ENCODE measurements at regions not wholly inside any gene's neighbourhood (a gene's known extent, or its start where the extent isn't known, plus 50 kb on each side); places are given as distances from the start of the nearest gene placed in this dataset.

- TF ChIP-seq, protein P1, sequence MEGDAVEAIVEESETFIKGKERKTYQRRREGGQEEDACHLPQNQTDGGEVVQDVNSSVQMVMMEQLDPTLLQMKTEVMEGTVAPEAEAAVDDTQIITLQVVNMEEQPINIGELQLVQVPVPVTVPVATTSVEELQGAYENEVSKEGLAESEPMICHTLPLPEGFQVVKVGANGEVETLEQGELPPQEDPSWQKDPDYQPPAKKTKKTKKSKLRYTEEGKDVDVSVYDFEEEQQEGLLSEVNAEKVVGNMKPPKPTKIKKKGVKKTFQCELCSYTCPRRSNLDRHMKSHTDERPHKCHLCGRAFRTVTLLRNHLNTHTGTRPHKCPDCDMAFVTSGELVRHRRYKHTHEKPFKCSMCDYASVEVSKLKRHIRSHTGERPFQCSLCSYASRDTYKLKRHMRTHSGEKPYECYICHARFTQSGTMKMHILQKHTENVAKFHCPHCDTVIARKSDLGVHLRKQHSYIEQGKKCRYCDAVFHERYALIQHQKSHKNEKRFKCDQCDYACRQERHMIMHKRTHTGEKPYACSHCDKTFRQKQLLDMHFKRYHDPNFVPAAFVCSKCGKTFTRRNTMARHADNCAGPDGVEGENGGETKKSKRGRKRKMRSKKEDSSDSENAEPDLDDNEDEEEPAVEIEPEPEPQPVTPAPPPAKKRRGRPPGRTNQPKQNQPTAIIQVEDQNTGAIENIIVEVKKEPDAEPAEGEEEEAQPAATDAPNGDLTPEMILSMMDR (conservative IDR thresholded peaks at IDR 0.05; ENCODE audit: low read depth, low read length), result no peak
- H3K4me3 ChIP-seq (ENCODE audit: low read depth, low read length), result no peak overlapping the region
- no peak for DNase-seq (ENCODE audit: low read depth)
These were observed 418.6 kb downstream of the SLC16A7 start for GRCh38 chr12:60014436-60014835.

DNA sequence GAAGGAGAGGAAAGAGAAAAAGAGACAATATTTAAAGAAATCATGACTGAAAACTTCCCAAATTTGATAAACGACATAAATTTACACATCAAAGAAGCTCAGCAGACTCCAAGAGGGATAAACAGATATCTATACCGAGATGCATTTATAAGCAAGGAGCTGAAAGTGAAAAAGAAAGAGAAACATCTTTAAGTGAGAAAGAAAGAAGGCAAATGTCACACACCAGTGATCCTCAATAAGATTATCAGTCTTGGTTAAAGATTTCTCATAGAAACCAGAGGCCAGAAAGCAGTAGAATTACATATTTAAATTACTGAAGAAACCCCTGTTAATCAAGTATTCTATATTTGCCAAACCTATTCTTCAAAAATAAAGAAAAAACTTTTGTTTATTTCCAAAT, 424.2 kb downstream of the SLC16A7 start:
- DNase-seq (ENCODE audit: low read depth), result no peak
- TF ChIP-seq, protein P1 (conservative IDR thresholded peaks at IDR 0.05; ENCODE audit: low read depth, low read length), result no peak

DNA sequence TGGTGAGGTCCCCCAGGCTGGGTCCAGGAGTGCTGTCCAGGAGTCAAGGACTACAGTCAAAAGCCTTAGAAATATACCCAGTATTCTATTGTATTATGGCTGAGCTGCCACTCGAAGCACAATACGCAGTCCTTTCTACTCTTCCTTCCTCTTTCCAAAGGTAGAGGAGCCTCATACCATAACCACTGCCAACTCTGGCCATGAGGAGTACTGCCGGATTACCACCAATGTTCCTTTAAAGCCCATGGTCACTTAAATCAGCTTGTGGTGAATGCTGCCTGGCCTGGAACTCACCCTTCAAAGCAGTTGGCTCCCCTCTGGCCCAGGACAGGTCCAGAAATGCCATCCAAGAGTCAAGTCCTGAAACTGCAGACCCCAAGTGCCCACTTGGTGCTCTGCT, 425.4 kb downstream of the SLC16A7 start:
- H3K4me3 ChIP-seq (ENCODE audit: low read depth, low read length), result no peak overlapping the region
- TF ChIP-seq, protein P1 (conservative IDR thresholded peaks at IDR 0.05; ENCODE audit: low read depth, low read length), result no peak

More for the DNA sequence above, 424.2 kb downstream of the SLC16A7 start:
- no peak overlapping the region for H3K4me3 ChIP-seq (ENCODE audit: low read depth, low read length)

GRCh38 chr12:60027266-60027665, 431.4 kb downstream of the SLC16A7 start:
- DNase-seq (ENCODE audit: low read depth), result no peak
- H3K4me3 ChIP-seq (ENCODE audit: low read depth, low read length), result no peak overlapping the region
- TF ChIP-seq, protein P1 (conservative IDR thresholded peaks at IDR 0.05; ENCODE audit: low read depth, low read length), result no peak

More for the DNA sequence above, 425.4 kb downstream of the SLC16A7 start:
- DNase-seq (ENCODE audit: low read depth), result no peak

DNA sequence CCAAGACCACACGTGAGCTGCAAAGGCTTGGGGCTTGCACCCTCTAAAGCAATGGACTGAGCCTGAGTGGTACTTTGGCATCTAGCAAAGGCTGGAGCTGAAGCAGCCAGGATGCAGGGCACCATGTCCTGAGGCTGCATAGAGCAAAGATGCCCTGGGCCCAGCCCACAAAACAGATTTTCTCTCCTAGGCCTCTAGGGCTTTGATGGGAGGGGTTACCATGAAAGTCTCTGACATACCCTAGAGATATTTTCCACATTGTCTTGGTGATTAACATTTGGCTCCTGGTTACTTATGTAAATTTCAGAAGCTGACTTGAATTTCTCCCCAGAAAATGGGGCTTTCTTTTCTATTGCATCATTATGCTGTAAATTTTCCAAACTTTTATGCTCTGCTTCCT, 438.3 kb downstream of the SLC16A7 start:
- no peak overlapping the region for H3K4me3 ChIP-seq (ENCODE audit: low read depth, low read length)
- no peak for DNase-seq (ENCODE audit: low read depth)
- TF ChIP-seq, protein P1 (conservative IDR thresholded peaks at IDR 0.05; ENCODE audit: low read depth, low read length), result no peak

DNA sequence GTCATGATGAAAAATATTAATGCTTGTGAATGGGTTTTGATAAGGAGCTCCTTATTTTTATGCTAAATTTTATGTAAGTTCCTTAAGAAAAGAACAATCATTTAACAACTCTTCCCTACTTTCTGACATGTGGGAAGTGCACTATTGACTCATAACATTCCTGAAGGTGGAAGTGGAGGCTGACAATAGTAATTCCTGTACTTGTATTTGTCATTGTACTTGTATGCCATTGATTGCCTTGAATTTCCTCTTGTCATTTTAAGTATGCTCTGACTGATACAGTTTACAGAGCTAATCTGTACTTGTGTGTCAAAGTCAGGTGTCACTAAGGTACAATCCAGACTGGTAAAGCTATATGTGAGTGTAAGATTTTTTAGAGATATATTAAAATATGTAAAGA, 440.0 kb downstream of the SLC16A7 start:
- no peak overlapping the region for H3K4me3 ChIP-seq (ENCODE audit: low read depth, low read length)
- DNase-seq (ENCODE audit: low read depth), result no peak
- TF ChIP-seq, protein P1 (conservative IDR thresholded peaks at IDR 0.05; ENCODE audit: low read depth, low read length), result no peak

DNA sequence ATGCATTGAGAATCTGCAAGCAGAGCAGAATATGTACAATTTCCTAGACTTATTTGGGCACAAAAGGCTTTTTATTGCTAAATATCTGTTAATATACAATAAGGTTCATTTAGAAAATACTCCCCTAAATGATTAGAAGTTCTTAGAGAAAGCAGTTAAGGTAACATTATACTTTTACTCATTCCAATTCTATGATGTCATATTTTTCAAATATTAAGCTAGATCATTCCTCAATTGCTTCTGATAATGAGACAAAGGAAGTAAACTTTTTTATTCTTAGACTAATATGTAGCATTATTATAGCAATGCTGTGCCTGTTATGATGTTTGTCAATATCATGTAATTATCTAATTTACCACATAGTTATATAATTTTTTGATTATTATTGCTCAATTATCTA, 447.0 kb downstream of the SLC16A7 start:
- TF ChIP-seq, protein P1 (conservative IDR thresholded peaks at IDR 0.05; ENCODE audit: low read depth, low read length), result no peak
- no peak for DNase-seq (ENCODE audit: low read depth)
- no peak overlapping the region for H3K4me3 ChIP-seq (ENCODE audit: low read depth, low read length)

All from epithelial cell of proximal tubule (primary cell).